Keratinocyte (primary cell): ENCODE measurements at regions not wholly inside any gene's neighbourhood (a gene's known extent, or its start where the extent isn't known, plus 50 kb on each side); places are given as distances from the start of the nearest gene placed in this dataset.

ENCODE experiments used
- DNase-seq: peaks from one replicate; pipeline ENCODE4 v3.0.0-alpha.2; 2011; ENCODE audit warnings: low read depth, missing footprints, low spot score
- FAIRE-seq: peaks from 2 replicates; lab custom pipeline; 2011; peaks lifted over from hg19 to GRCh38; lab: Jason Lieb, UNC
- H2AFZ ChIP-seq: 2 replicates; pipeline ENCODE4 v1.6.0; 2012; ENCODE audit warnings: low read length, control low read depth, inconsistent platforms; ENCODE audit not compliant: control insufficient read depth
- H3K27ac ChIP-seq: 2 replicates; pipeline ENCODE4 v1.5.1; 2011; ENCODE audit warnings: low read length; ENCODE audit not compliant: control insufficient read depth, insufficient read depth
- H3K27me3 ChIP-seq: 3 replicates; pipeline ENCODE4 v1.6.0; 2011; ENCODE audit warnings: low read length; ENCODE audit not compliant: control insufficient read depth, insufficient read depth; ENCODE audit errors: extremely low read depth
- H3K36me3 ChIP-seq, 2 experiments: 2 replicates in 1 of 2; 3 replicates in 1 of 2; pipeline ENCODE4 v1.5.1; 2011; ENCODE audit warnings: low read length in 2 of 2, mild to moderate bottlenecking in 1 of 2; ENCODE audit not compliant: control insufficient read depth in 2 of 2, insufficient read depth in 2 of 2; ENCODE audit errors: extremely low read depth in 1 of 2
- H3K4me1 ChIP-seq: 3 replicates; pipeline ENCODE4 v1.5.1; 2011; ENCODE audit warnings: low read length; ENCODE audit not compliant: control insufficient read depth, insufficient read depth; ENCODE audit errors: extremely low read depth
- H3K4me2 ChIP-seq: 3 replicates; pipeline ENCODE4 v1.6.0; 2011; ENCODE audit warnings: low read depth, low read length; ENCODE audit not compliant: control insufficient read depth, insufficient read depth; ENCODE audit errors: extremely low read depth
- H3K4me3 ChIP-seq, 3 experiments: fragments of 200-600 bp in 1 of 3; sonication (generic) in 1 of 3; 2 replicates in 2 of 3; 3 replicates in 1 of 3; pipeline ENCODE4 v1.5.1; 2011 to 2016; ENCODE audit warnings: low read length in 3 of 3, mild to moderate bottlenecking in 3 of 3, control low read depth in 2 of 3, inconsistent platforms in 1 of 3, low read depth in 1 of 3, mixed read lengths in 1 of 3, mixed run types in 1 of 3, moderate library complexity in 1 of 3; ENCODE audit not compliant: control insufficient read depth in 2 of 3, insufficient read depth in 2 of 3; ENCODE audit errors: extremely low read depth in 1 of 3
- H3K79me2 ChIP-seq: 2 replicates; pipeline ENCODE4 v1.6.0; 2012; ENCODE audit warnings: low read length; ENCODE audit not compliant: control insufficient read depth, insufficient read depth
- H3K9ac ChIP-seq: 3 replicates; pipeline ENCODE4 v1.6.0; 2011; ENCODE audit warnings: low read length; ENCODE audit not compliant: control insufficient read depth, insufficient read depth; ENCODE audit errors: extremely low read depth
- H3K9me1 ChIP-seq: 3 replicates; pipeline ENCODE4 v1.6.0; 2011; ENCODE audit warnings: low read length; ENCODE audit not compliant: control insufficient read depth, insufficient read depth; ENCODE audit errors: extremely low read depth
- H3K9me3 ChIP-seq: 2 replicates; pipeline ENCODE4 v1.5.1; 2012; ENCODE audit warnings: low read depth, low read length; ENCODE audit not compliant: control insufficient read depth
- H4K20me1 ChIP-seq: 3 replicates; pipeline ENCODE4 v1.6.0; 2011; ENCODE audit warnings: low read length; ENCODE audit not compliant: control insufficient read depth, insufficient read depth; ENCODE audit errors: extremely low read depth
- CTCF ChIP-seq, 3 experiments: IDR thresholded peaks in 1 of 3; conservative IDR thresholded peaks in 1 of 3; optimal IDR thresholded peaks in 1 of 3; 2 replicates in 2 of 3; 3 replicates in 1 of 3; pipeline versions ENCODE3 to v1.5.1; 2011; ENCODE audit warnings: low read length in 3 of 3, mild to moderate bottlenecking in 3 of 3, moderate library complexity in 2 of 3, control low read depth in 1 of 3, inconsistent platforms in 1 of 3; ENCODE audit not compliant: insufficient read depth in 2 of 3; ENCODE audit errors: extremely low read depth in 1 of 3
- EZH2 ChIP-seq: IDR thresholded peaks from one replicate; pipeline ENCODE4 v1.6.1; 2012; ENCODE audit warnings: inconsistent platforms, mild to moderate bottlenecking, low read length, moderate library complexity
- dilution Hi-C: fragments of 300-500 bp; cut with MboI; formaldehyde crosslinking; loops from one replicate; pipeline ENCODE4 v1.7.0; 2020; ENCODE audit warnings: low sequenced_read_pairs; ENCODE audit not compliant: extremely low pct_ligation_motif_present

- no peaks in the 10 kb centered on the region for H3K27me3 ChIP-seq
- no peaks in the 10 kb centered on the region for H4K20me1 ChIP-seq
- no peaks in the 10 kb centered on the region for H3K4me1 ChIP-seq
- no peaks in the 10 kb centered on the region for H3K9me1 ChIP-seq
- DNase-seq = no peak
- H3K36me3 ChIP-seq = no peaks in the 10 kb centered on the region
- TF ChIP-seq CTCF (optimal IDR thresholded peaks at IDR 0.05 in 1 of 3, IDR thresholded peaks at IDR 0.05 in 1 of 3, conservative IDR thresholded peaks at IDR 0.05 in 1 of 3; ENCODE audit: extremely low read depth in 1 of 3, insufficient read depth in 2 of 3, low read length in 3 of 3) = no peak
- no peaks in the 10 kb centered on the region for H3K79me2 ChIP-seq
- H3K9me3 ChIP-seq = no peaks in the 10 kb centered on the region
- FAIRE-seq = no peak
- dilution Hi-C loops = no loop called here
- no peak overlapping the region for H2AFZ ChIP-seq
- no peak overlapping the region for H3K9ac ChIP-seq
- no peak overlapping the region for H3K4me2 ChIP-seq
- no peak overlapping the region for H3K27ac ChIP-seq
- no peak overlapping the region for H3K4me3 ChIP-seq
Measured at GRCh38 chr22:22740560-22741276, 96.3 kb downstream of the GGTLC2 start.

GRCh38 chr22:22741843-22742242 is 97.4 kb downstream of the GGTLC2 start:
- H3K79me2 ChIP-seq = no peaks in the 10 kb centered on the region
- no peaks in the 10 kb centered on the region for H3K9me3 ChIP-seq
- dilution Hi-C loops = no loop called here
- H3K4me3 ChIP-seq = no peak overlapping the region
- H3K27me3 ChIP-seq = no peaks in the 10 kb centered on the region
- H3K27ac ChIP-seq = no peak overlapping the region
- H3K9ac ChIP-seq = no peak overlapping the region
- DNase-seq (no peak), FAIRE-seq (no peak)
- TF ChIP-seq CTCF (optimal IDR thresholded peaks at IDR 0.05 in 1 of 3, IDR thresholded peaks at IDR 0.05 in 1 of 3, conservative IDR thresholded peaks at IDR 0.05 in 1 of 3; ENCODE audit: extremely low read depth in 1 of 3, insufficient read depth in 2 of 3, low read length in 3 of 3) = no peak
- no peak for TF ChIP-seq EZH2
- no peaks in the 10 kb centered on the region for H3K9me1 ChIP-seq
- H3K36me3 ChIP-seq = no peaks in the 10 kb centered on the region
- no peaks in the 10 kb centered on the region for H3K4me1 ChIP-seq
- no peaks in the 10 kb centered on the region for H4K20me1 ChIP-seq
- H2AFZ ChIP-seq = no peak overlapping the region
- H3K4me2 ChIP-seq = no peak overlapping the region
